IMR-90 (cell line): ENCODE measurements at regions not wholly inside any gene's neighbourhood (a gene's known extent, or its start where the extent isn't known, plus 50 kb on each side); places are given as distances from the start of the nearest gene placed in this dataset.

Experiments
- ATAC-seq: fragments of 200-7000 bp; cut with Tn5 transposase; 2 replicates; pipeline ENCODE4 v1.9.1; 2020; ENCODE audit warnings: low read depth, mild to moderate bottlenecking, moderate library complexity
- BruUV-seq: library from RNA; stranded (reverse); fragments of 400-500 nt; replicated peaks from 2 replicates; lab custom pipeline; 2021; lab: Mats Ljungman, UMichigan
- CTCF ChIA-PET: fragments of 300-600 bp; formaldehyde crosslinking; extraction: SDS; loops from one replicate; lab custom pipeline; 2021; ENCODE audit warnings: antibody characterized with exemption; lab: Yijun Ruan, JAX
- POLR2A ChIA-PET: fragments of 300-600 bp; sonication (Branson Sonifier 250); formaldehyde crosslinking; loops from one replicate; lab custom pipeline; 2022; ENCODE audit warnings: antibody characterized with exemption; ENCODE audit not compliant: unreplicated experiment; lab: Charles Lee
- DNase-seq: peaks from one replicate; pipeline ENCODE4 v3.0.0; 2013
- H2AFZ ChIP-seq: replicated peaks from 2 replicates; pipeline ENCODE3; 2013; ENCODE audit warnings: low read length, mild to moderate bottlenecking; ENCODE audit not compliant: poor library complexity
- H2AK5ac ChIP-seq: 2 replicates; pipeline ENCODE4 v1.6.1; 2013; ENCODE audit warnings: low read depth, low read length, inconsistent platforms
- H2AK9ac ChIP-seq: replicated peaks from 2 replicates; pipeline ENCODE3; 2013; ENCODE audit warnings: mild to moderate bottlenecking, low read depth, low read length, moderate library complexity; ENCODE audit not compliant: poor library complexity
- H2BK120ac ChIP-seq: 2 replicates; pipeline ENCODE4 v1.6.1; 2013; ENCODE audit warnings: low read depth, low read length, inconsistent platforms
- H2BK15ac ChIP-seq: 3 replicates; pipeline ENCODE4 v1.6.1; 2013; ENCODE audit warnings: low read depth, low read length, inconsistent platforms
- H2BK20ac ChIP-seq: 2 replicates; pipeline ENCODE4 v1.6.1; 2013; ENCODE audit warnings: low read depth, mild to moderate bottlenecking, inconsistent platforms, low read length, moderate library complexity
- H2BK5ac ChIP-seq: 2 replicates; pipeline ENCODE4 v1.6.1; 2013; ENCODE audit warnings: mild to moderate bottlenecking, low read depth, low read length, inconsistent platforms; ENCODE audit not compliant: poor library complexity, severe bottlenecking
- H3K14ac ChIP-seq: replicated peaks from 2 replicates; pipeline ENCODE4 v1.6.1; 2013; ENCODE audit warnings: low read depth, low read length, inconsistent platforms
- H3K18ac ChIP-seq: 2 replicates; pipeline ENCODE4 v1.6.1; 2013; ENCODE audit warnings: low read depth, low read length, control low read depth
- H3K23ac ChIP-seq: 2 replicates; pipeline ENCODE4 v1.6.1; 2013; ENCODE audit warnings: low read depth, low read length, inconsistent platforms
- H3K27ac ChIP-seq: 2 replicates; pipeline ENCODE4 v1.5.1; 2013; ENCODE audit warnings: mild to moderate bottlenecking, control low read depth, low read length; ENCODE audit not compliant: insufficient read depth
- H3K27me3 ChIP-seq: 2 replicates; pipeline ENCODE4 v1.6.1; 2013; ENCODE audit warnings: low read length; ENCODE audit not compliant: control insufficient read depth, insufficient read depth
- H3K36me3 ChIP-seq: 2 replicates; pipeline ENCODE4 v1.6.1; 2013; ENCODE audit warnings: low read length, mixed read lengths; ENCODE audit not compliant: control insufficient read depth, insufficient read depth
- H3K4ac ChIP-seq: 2 replicates; pipeline ENCODE4 v1.6.1; 2013; ENCODE audit warnings: low read depth, low read length, inconsistent platforms
- H3K4me1 ChIP-seq: 2 replicates; pipeline ENCODE4 v1.6.1; 2013; ENCODE audit warnings: low read length, mixed read lengths; ENCODE audit not compliant: control insufficient read depth, insufficient read depth
- H3K4me2 ChIP-seq: 2 replicates; pipeline ENCODE4 v1.6.1; 2013; ENCODE audit warnings: low read depth, mild to moderate bottlenecking, control low read depth, low read length, moderate library complexity
- H3K4me3 ChIP-seq: 2 replicates; pipeline ENCODE4 v1.5.1; 2013; ENCODE audit warnings: low read depth, mild to moderate bottlenecking, control low read depth, low read length, moderate library complexity; ENCODE audit not compliant: insufficient read depth
- H3K56ac ChIP-seq: 2 replicates; pipeline ENCODE4 v1.6.1; 2013; ENCODE audit warnings: low read length, inconsistent platforms; ENCODE audit not compliant: insufficient read depth; ENCODE audit errors: extremely low read depth
- H3K79me1 ChIP-seq, 2 experiments: 2 replicates each; pipeline ENCODE4 v1.6.1; 2013; ENCODE audit warnings: low read length in 2 of 2, inconsistent platforms in 1 of 2, low read depth in 1 of 2
- H3K9ac ChIP-seq: 2 replicates; pipeline ENCODE4 v1.6.1; 2013; ENCODE audit warnings: low read depth, low read length, control low read depth
- H3K9me1 ChIP-seq: 2 replicates; pipeline ENCODE4 v1.6.1; 2013; ENCODE audit warnings: low read length, inconsistent platforms; ENCODE audit not compliant: insufficient read depth
- H3K9me3 ChIP-seq: 2 replicates; pipeline ENCODE4 v1.6.1; 2013; ENCODE audit warnings: low read length; ENCODE audit not compliant: control insufficient read depth, insufficient read depth
- H4K20me1 ChIP-seq: 2 replicates; pipeline ENCODE4 v1.6.1; 2013; ENCODE audit warnings: low read length, inconsistent platforms; ENCODE audit not compliant: insufficient read depth
- H4K5ac ChIP-seq: 2 replicates; pipeline ENCODE4 v1.6.1; 2013; ENCODE audit warnings: mild to moderate bottlenecking, low read depth, low read length, control low read depth
- H4K8ac ChIP-seq, 2 experiments: 2 replicates each; pipeline ENCODE4 v1.6.1; 2013; ENCODE audit warnings: low read depth in 2 of 2, low read length in 2 of 2, control low read depth in 1 of 2, inconsistent platforms in 1 of 2
- H4K91ac ChIP-seq: 2 replicates; pipeline ENCODE4 v1.6.1; 2013; ENCODE audit warnings: low read depth, low read length, inconsistent platforms; ENCODE audit not compliant: insufficient read depth
- BHLHE40 ChIP-seq: fragments of 150-350 bp; IDR thresholded peaks from 2 replicates; pipeline ENCODE4 v1.6.1; 2016; ENCODE audit warnings: mild to moderate bottlenecking, low read depth, low read length
- CEBPB ChIP-seq: IDR thresholded peaks from 2 replicates; pipeline ENCODE4 v1.6.1; 2012; ENCODE audit warnings: low read depth, low read length, improper control_type of control experiment
- CHD1 ChIP-seq: IDR thresholded peaks from 2 replicates; pipeline ENCODE4 v1.6.1; 2012; ENCODE audit warnings: low read depth, low read length, improper control_type of control experiment
- CTCF ChIP-seq: conservative IDR thresholded peaks from 2 replicates; pipeline ENCODE4 v1.5.1; 2012; ENCODE audit warnings: mild to moderate bottlenecking, low read depth, low read length, improper control_type of control experiment
- FOS ChIP-seq: fragments of 150-350 bp; IDR thresholded peaks from 2 replicates; pipeline ENCODE4 v1.6.1; 2016; ENCODE audit warnings: low read depth, low read length
- MAFK ChIP-seq: IDR thresholded peaks from 2 replicates; pipeline ENCODE4 v1.6.1; 2012; ENCODE audit warnings: low read depth, low read length, improper control_type of control experiment
- MAZ ChIP-seq: IDR thresholded peaks from 2 replicates; pipeline ENCODE4 v1.6.1; 2012; ENCODE audit warnings: low read depth, mild to moderate bottlenecking, low read length, improper control_type of control experiment, moderate library complexity, borderline replicate concordance
- MXI1 ChIP-seq: IDR thresholded peaks from 2 replicates; pipeline ENCODE4 v1.6.1; 2012; ENCODE audit warnings: low read depth, mild to moderate bottlenecking, low read length, moderate library complexity, borderline replicate concordance
- NFE2L2 ChIP-seq: fragments of 150-350 bp; IDR thresholded peaks from 2 replicates; pipeline ENCODE4 v1.6.1; 2016; ENCODE audit warnings: low read depth, mild to moderate bottlenecking, low read length
- POLR2A ChIP-seq: IDR thresholded peaks from 2 replicates; pipeline ENCODE4 v1.6.1; 2012; ENCODE audit warnings: mild to moderate bottlenecking, low read depth, low read length
- RAD21 ChIP-seq: IDR thresholded peaks from 2 replicates; pipeline ENCODE4 v1.6.1; 2012; ENCODE audit warnings: low read length, improper control_type of control experiment
- RCOR1 ChIP-seq: IDR thresholded peaks from 2 replicates; pipeline ENCODE4 v1.6.1; 2012; ENCODE audit warnings: mild to moderate bottlenecking, low read length, improper control_type of control experiment; ENCODE audit not compliant: insufficient replicate concordance
- RFX5 ChIP-seq: IDR thresholded peaks from 2 replicates; pipeline ENCODE4 v1.8.0; 2012; ENCODE audit warnings: low read depth, mild to moderate bottlenecking, low read length, moderate library complexity
- SMC3 ChIP-seq: fragments of 150-350 bp; IDR thresholded peaks from 2 replicates; pipeline ENCODE4 v1.6.1; 2016; ENCODE audit warnings: low read depth, mild to moderate bottlenecking, antibody characterized with exemption, low read length, moderate library complexity
- WGBS, 2 experiments: methylation state at CpG; one replicate each; pipeline versions ENCODE4 v1.1.5 to v1.1.7; 2013; ENCODE audit warnings: missing lambda C conversion rate in 2 of 2; ENCODE audit not compliant: insufficient read length in 1 of 2; ENCODE audit errors: extremely low coverage in 2 of 2; 5-methylcytosine and 5-hydroxymethylcytosine counted together
- dilution Hi-C: fragments of 300-500 bp; cut with HindIII; formaldehyde crosslinking; loops from one replicate; pipeline ENCODE4 v1.14.3; 2018; ENCODE audit warnings: low sequenced_read_pairs; ENCODE audit not compliant: unreplicated experiment
- in situ Hi-C: fragments of 300-500 bp; cut with MboI; formaldehyde crosslinking; loops from 3 replicates; pipeline ENCODE4 v1.14.3; 2019; ENCODE audit warnings: low sequenced_read_pairs, inconsistent platforms, mixed read lengths
- intact Hi-C: fragments of 100-400 bp; cut with micrococcal nuclease; formaldehyde crosslinking; loops from 2 replicates; pipeline ENCODE4 v1.10.0; 2022
- TF ChIP-seq, protein P1 (sequence below): fragments of 150-350 bp; IDR thresholded peaks from 2 replicates; pipeline ENCODE4 v1.6.1; 2016; ENCODE audit warnings: low read depth, mild to moderate bottlenecking, low read length, moderate library complexity, borderline replicate concordance
- TF ChIP-seq, protein P2 (sequence below): fragments of 150-350 bp; IDR thresholded peaks from 2 replicates; pipeline ENCODE4 v1.6.1; 2017; ENCODE audit warnings: mild to moderate bottlenecking, antibody characterized with exemption, low read length, low read depth

GRCh38 chr6:71399279-71399678, 110.7 kb downstream of the OGFRL1 start:
- Histone ChIP-seq H2AK5ac (no peak overlapping the region), H2BK5ac (no peak overlapping the region), H3K27me3 (no peaks in the 10 kb centered on the region), H3K9ac (no peak overlapping the region), H2AK9ac (no peak overlapping the region), H3K9me1 (peaks cover 7% of the 10 kb centered on the region), H3K4ac (no peak overlapping the region), H4K8ac (no peak overlapping the region), H3K36me3 (peaks cover 4% of the 10 kb centered on the region), H2BK20ac (no peak overlapping the region), H3K14ac (no peak overlapping the region), H3K56ac (no peak overlapping the region), H3K23ac (no peak overlapping the region), H3K4me1 (peaks cover 14% of the 10 kb centered on the region), H3K4me3 (no peak overlapping the region), H3K27ac (no peak overlapping the region), H3K4me2 (no peak overlapping the region), H4K5ac (no peak overlapping the region), H4K20me1 (no peaks in the 10 kb centered on the region), H3K79me1 (peaks cover 21 to 40% of the 10 kb centered on the region in 2 experiments), H3K9me3 (no peaks in the 10 kb centered on the region), H2BK15ac (no peak overlapping the region), H4K91ac (no peak overlapping the region), H3K18ac (no peak overlapping the region), H2BK120ac (no peak overlapping the region), H2AFZ (no peak overlapping the region)
- intact Hi-C loops: no loop called here
- no peak for TF ChIP-seq NFE2L2
- no peak for TF ChIP-seq MAZ
- no peak for TF ChIP-seq CHD1
- no peak for TF ChIP-seq SMC3
- no peak for TF ChIP-seq BHLHE40
- no peak for TF ChIP-seq RAD21
- TF ChIP-seq FOS: no peak
- TF ChIP-seq, protein P1, sequence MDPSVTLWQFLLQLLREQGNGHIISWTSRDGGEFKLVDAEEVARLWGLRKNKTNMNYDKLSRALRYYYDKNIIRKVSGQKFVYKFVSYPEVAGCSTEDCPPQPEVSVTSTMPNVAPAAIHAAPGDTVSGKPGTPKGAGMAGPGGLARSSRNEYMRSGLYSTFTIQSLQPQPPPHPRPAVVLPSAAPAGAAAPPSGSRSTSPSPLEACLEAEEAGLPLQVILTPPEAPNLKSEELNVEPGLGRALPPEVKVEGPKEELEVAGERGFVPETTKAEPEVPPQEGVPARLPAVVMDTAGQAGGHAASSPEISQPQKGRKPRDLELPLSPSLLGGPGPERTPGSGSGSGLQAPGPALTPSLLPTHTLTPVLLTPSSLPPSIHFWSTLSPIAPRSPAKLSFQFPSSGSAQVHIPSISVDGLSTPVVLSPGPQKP: no peak
- TF ChIP-seq CTCF: no peak
- no peak for TF ChIP-seq RCOR1
- no peak for TF ChIP-seq MAFK
- no peak for TF ChIP-seq CEBPB
- no peak for TF ChIP-seq POLR2A
- TF ChIP-seq, protein P2, sequence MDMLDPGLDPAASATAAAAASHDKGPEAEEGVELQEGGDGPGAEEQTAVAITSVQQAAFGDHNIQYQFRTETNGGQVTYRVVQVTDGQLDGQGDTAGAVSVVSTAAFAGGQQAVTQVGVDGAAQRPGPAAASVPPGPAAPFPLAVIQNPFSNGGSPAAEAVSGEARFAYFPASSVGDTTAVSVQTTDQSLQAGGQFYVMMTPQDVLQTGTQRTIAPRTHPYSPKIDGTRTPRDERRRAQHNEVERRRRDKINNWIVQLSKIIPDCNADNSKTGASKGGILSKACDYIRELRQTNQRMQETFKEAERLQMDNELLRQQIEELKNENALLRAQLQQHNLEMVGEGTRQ: no peak
- TF ChIP-seq RFX5: no peak
- TF ChIP-seq MXI1: no peak
- dilution Hi-C loops: no loop called here
- no CpG with 5 or more reads among the region's 2 CpGs for WGBS, 2 experiments
- POLR2A ChIA-PET: no interaction called here
- CTCF ChIA-PET: interaction anchor here (1.0 kb wide), 1 partner anchor 17 kb away, joined by 3 read pairs; no protein-coding TSS in a partner anchor
- ATAC-seq (no peak), DNase-seq (no peak)
- no TSS peak for BruUV-seq
- in situ Hi-C loops: loop anchor here (25.0 kb wide), 1 partner anchor 688 kb away; no protein-coding TSS in a partner anchor
